IMR-90 (cell line): ENCODE measurements at regions not wholly inside any gene's neighbourhood (a gene's known extent, or its start where the extent isn't known, plus 50 kb on each side); places are given as distances from the start of the nearest gene placed in this dataset.

Source experiments
- ATAC-seq: fragments of 200-7000 bp; cut with Tn5 transposase; 2 replicates; pipeline ENCODE4 v1.9.1; 2020; ENCODE audit warnings: low read depth, mild to moderate bottlenecking, moderate library complexity
- BruUV-seq: library from RNA; stranded (reverse); fragments of 400-500 nt; replicated peaks from 2 replicates; lab custom pipeline; 2021; lab: Mats Ljungman, UMichigan
- CTCF ChIA-PET: fragments of 300-600 bp; formaldehyde crosslinking; extraction: SDS; loops from one replicate; lab custom pipeline; 2021; ENCODE audit warnings: antibody characterized with exemption; lab: Yijun Ruan, JAX
- POLR2A ChIA-PET: fragments of 300-600 bp; sonication (Branson Sonifier 250); formaldehyde crosslinking; loops from one replicate; lab custom pipeline; 2022; ENCODE audit warnings: antibody characterized with exemption; ENCODE audit not compliant: unreplicated experiment; lab: Charles Lee
- DNase-seq: peaks from one replicate; pipeline ENCODE4 v3.0.0; 2013
- H2AFZ ChIP-seq: replicated peaks from 2 replicates; pipeline ENCODE3; 2013; ENCODE audit warnings: low read length, mild to moderate bottlenecking; ENCODE audit not compliant: poor library complexity
- H2AK5ac ChIP-seq: 2 replicates; pipeline ENCODE4 v1.6.1; 2013; ENCODE audit warnings: low read depth, low read length, inconsistent platforms
- H2AK9ac ChIP-seq: replicated peaks from 2 replicates; pipeline ENCODE3; 2013; ENCODE audit warnings: mild to moderate bottlenecking, low read depth, low read length, moderate library complexity; ENCODE audit not compliant: poor library complexity
- H2BK120ac ChIP-seq: 2 replicates; pipeline ENCODE4 v1.6.1; 2013; ENCODE audit warnings: low read depth, low read length, inconsistent platforms
- H2BK15ac ChIP-seq: 3 replicates; pipeline ENCODE4 v1.6.1; 2013; ENCODE audit warnings: low read depth, low read length, inconsistent platforms
- H2BK20ac ChIP-seq: 2 replicates; pipeline ENCODE4 v1.6.1; 2013; ENCODE audit warnings: low read depth, mild to moderate bottlenecking, inconsistent platforms, low read length, moderate library complexity
- H2BK5ac ChIP-seq: 2 replicates; pipeline ENCODE4 v1.6.1; 2013; ENCODE audit warnings: mild to moderate bottlenecking, low read depth, low read length, inconsistent platforms; ENCODE audit not compliant: poor library complexity, severe bottlenecking
- H3K14ac ChIP-seq: replicated peaks from 2 replicates; pipeline ENCODE4 v1.6.1; 2013; ENCODE audit warnings: low read depth, low read length, inconsistent platforms
- H3K18ac ChIP-seq: 2 replicates; pipeline ENCODE4 v1.6.1; 2013; ENCODE audit warnings: low read depth, low read length, control low read depth
- H3K23ac ChIP-seq: 2 replicates; pipeline ENCODE4 v1.6.1; 2013; ENCODE audit warnings: low read depth, low read length, inconsistent platforms
- H3K27ac ChIP-seq: 2 replicates; pipeline ENCODE4 v1.5.1; 2013; ENCODE audit warnings: mild to moderate bottlenecking, control low read depth, low read length; ENCODE audit not compliant: insufficient read depth
- H3K27me3 ChIP-seq: 2 replicates; pipeline ENCODE4 v1.6.1; 2013; ENCODE audit warnings: low read length; ENCODE audit not compliant: control insufficient read depth, insufficient read depth
- H3K36me3 ChIP-seq: 2 replicates; pipeline ENCODE4 v1.6.1; 2013; ENCODE audit warnings: low read length, mixed read lengths; ENCODE audit not compliant: control insufficient read depth, insufficient read depth
- H3K4ac ChIP-seq: 2 replicates; pipeline ENCODE4 v1.6.1; 2013; ENCODE audit warnings: low read depth, low read length, inconsistent platforms
- H3K4me1 ChIP-seq: 2 replicates; pipeline ENCODE4 v1.6.1; 2013; ENCODE audit warnings: low read length, mixed read lengths; ENCODE audit not compliant: control insufficient read depth, insufficient read depth
- H3K4me2 ChIP-seq: 2 replicates; pipeline ENCODE4 v1.6.1; 2013; ENCODE audit warnings: low read depth, mild to moderate bottlenecking, control low read depth, low read length, moderate library complexity
- H3K4me3 ChIP-seq: 2 replicates; pipeline ENCODE4 v1.5.1; 2013; ENCODE audit warnings: low read depth, mild to moderate bottlenecking, control low read depth, low read length, moderate library complexity; ENCODE audit not compliant: insufficient read depth
- H3K56ac ChIP-seq: 2 replicates; pipeline ENCODE4 v1.6.1; 2013; ENCODE audit warnings: low read length, inconsistent platforms; ENCODE audit not compliant: insufficient read depth; ENCODE audit errors: extremely low read depth
- H3K79me1 ChIP-seq, 2 experiments: 2 replicates each; pipeline ENCODE4 v1.6.1; 2013; ENCODE audit warnings: low read length in 2 of 2, inconsistent platforms in 1 of 2, low read depth in 1 of 2
- H3K9ac ChIP-seq: 2 replicates; pipeline ENCODE4 v1.6.1; 2013; ENCODE audit warnings: low read depth, low read length, control low read depth
- H3K9me1 ChIP-seq: 2 replicates; pipeline ENCODE4 v1.6.1; 2013; ENCODE audit warnings: low read length, inconsistent platforms; ENCODE audit not compliant: insufficient read depth
- H3K9me3 ChIP-seq: 2 replicates; pipeline ENCODE4 v1.6.1; 2013; ENCODE audit warnings: low read length; ENCODE audit not compliant: control insufficient read depth, insufficient read depth
- H4K20me1 ChIP-seq: 2 replicates; pipeline ENCODE4 v1.6.1; 2013; ENCODE audit warnings: low read length, inconsistent platforms; ENCODE audit not compliant: insufficient read depth
- H4K5ac ChIP-seq: 2 replicates; pipeline ENCODE4 v1.6.1; 2013; ENCODE audit warnings: mild to moderate bottlenecking, low read depth, low read length, control low read depth
- H4K8ac ChIP-seq, 2 experiments: 2 replicates each; pipeline ENCODE4 v1.6.1; 2013; ENCODE audit warnings: low read depth in 2 of 2, low read length in 2 of 2, control low read depth in 1 of 2, inconsistent platforms in 1 of 2
- H4K91ac ChIP-seq: 2 replicates; pipeline ENCODE4 v1.6.1; 2013; ENCODE audit warnings: low read depth, low read length, inconsistent platforms; ENCODE audit not compliant: insufficient read depth
- BHLHE40 ChIP-seq: fragments of 150-350 bp; IDR thresholded peaks from 2 replicates; pipeline ENCODE4 v1.6.1; 2016; ENCODE audit warnings: mild to moderate bottlenecking, low read depth, low read length
- CEBPB ChIP-seq: IDR thresholded peaks from 2 replicates; pipeline ENCODE4 v1.6.1; 2012; ENCODE audit warnings: low read depth, low read length, improper control_type of control experiment
- CHD1 ChIP-seq: IDR thresholded peaks from 2 replicates; pipeline ENCODE4 v1.6.1; 2012; ENCODE audit warnings: low read depth, low read length, improper control_type of control experiment
- CTCF ChIP-seq: conservative IDR thresholded peaks from 2 replicates; pipeline ENCODE4 v1.5.1; 2012; ENCODE audit warnings: mild to moderate bottlenecking, low read depth, low read length, improper control_type of control experiment
- ELK1 ChIP-seq: fragments of 150-350 bp; IDR thresholded peaks from 2 replicates; pipeline ENCODE4 v1.6.1; 2016; ENCODE audit warnings: low read depth, mild to moderate bottlenecking, low read length, moderate library complexity, borderline replicate concordance
- FOS ChIP-seq: fragments of 150-350 bp; IDR thresholded peaks from 2 replicates; pipeline ENCODE4 v1.6.1; 2016; ENCODE audit warnings: low read depth, low read length
- MAFK ChIP-seq: IDR thresholded peaks from 2 replicates; pipeline ENCODE4 v1.6.1; 2012; ENCODE audit warnings: low read depth, low read length, improper control_type of control experiment
- MAZ ChIP-seq: IDR thresholded peaks from 2 replicates; pipeline ENCODE4 v1.6.1; 2012; ENCODE audit warnings: low read depth, mild to moderate bottlenecking, low read length, improper control_type of control experiment, moderate library complexity, borderline replicate concordance
- MXI1 ChIP-seq: IDR thresholded peaks from 2 replicates; pipeline ENCODE4 v1.6.1; 2012; ENCODE audit warnings: low read depth, mild to moderate bottlenecking, low read length, moderate library complexity, borderline replicate concordance
- NFE2L2 ChIP-seq: fragments of 150-350 bp; IDR thresholded peaks from 2 replicates; pipeline ENCODE4 v1.6.1; 2016; ENCODE audit warnings: low read depth, mild to moderate bottlenecking, low read length
- POLR2A ChIP-seq: IDR thresholded peaks from 2 replicates; pipeline ENCODE4 v1.6.1; 2012; ENCODE audit warnings: mild to moderate bottlenecking, low read depth, low read length
- RAD21 ChIP-seq: IDR thresholded peaks from 2 replicates; pipeline ENCODE4 v1.6.1; 2012; ENCODE audit warnings: low read length, improper control_type of control experiment
- RCOR1 ChIP-seq: IDR thresholded peaks from 2 replicates; pipeline ENCODE4 v1.6.1; 2012; ENCODE audit warnings: mild to moderate bottlenecking, low read length, improper control_type of control experiment; ENCODE audit not compliant: insufficient replicate concordance
- RFX5 ChIP-seq: IDR thresholded peaks from 2 replicates; pipeline ENCODE4 v1.8.0; 2012; ENCODE audit warnings: low read depth, mild to moderate bottlenecking, low read length, moderate library complexity
- SMC3 ChIP-seq: fragments of 150-350 bp; IDR thresholded peaks from 2 replicates; pipeline ENCODE4 v1.6.1; 2016; ENCODE audit warnings: low read depth, mild to moderate bottlenecking, antibody characterized with exemption, low read length, moderate library complexity
- USF2 ChIP-seq: fragments of 150-350 bp; IDR thresholded peaks from 2 replicates; pipeline ENCODE4 v1.6.1; 2017; ENCODE audit warnings: mild to moderate bottlenecking, antibody characterized with exemption, low read length, low read depth
- WGBS, 2 experiments: methylation state at CpG; one replicate each; pipeline versions ENCODE4 v1.1.5 to v1.1.7; 2013; ENCODE audit warnings: missing lambda C conversion rate in 2 of 2; ENCODE audit not compliant: insufficient read length in 1 of 2; ENCODE audit errors: extremely low coverage in 2 of 2; 5-methylcytosine and 5-hydroxymethylcytosine counted together
- dilution Hi-C: fragments of 300-500 bp; cut with HindIII; formaldehyde crosslinking; loops from one replicate; pipeline ENCODE4 v1.14.3; 2018; ENCODE audit warnings: low sequenced_read_pairs; ENCODE audit not compliant: unreplicated experiment
- in situ Hi-C: fragments of 300-500 bp; cut with MboI; formaldehyde crosslinking; loops from 3 replicates; pipeline ENCODE4 v1.14.3; 2019; ENCODE audit warnings: low sequenced_read_pairs, inconsistent platforms, mixed read lengths
- intact Hi-C: fragments of 100-400 bp; cut with micrococcal nuclease; formaldehyde crosslinking; loops from 2 replicates; pipeline ENCODE4 v1.10.0; 2022

GRCh38 chr6:146896960-146897701 is 298.4 kb downstream of the ADGB start:
- no peak overlapping the region for H2AFZ ChIP-seq
- H3K4me2 ChIP-seq, result no peak overlapping the region
- no peak overlapping the region for H2AK5ac ChIP-seq
- POLR2A ChIA-PET, result no interaction called here
- H3K27me3 ChIP-seq, result no peaks in the 10 kb centered on the region
- TF ChIP-seq POLR2A, result no peak
- no peak for TF ChIP-seq RCOR1
- TF ChIP-seq SMC3, result no peak
- TF ChIP-seq MAFK, result no peak
- TF ChIP-seq BHLHE40, result no peak
- no peak for TF ChIP-seq RAD21
- TF ChIP-seq CEBPB, result no peak
- TF ChIP-seq CTCF, result no peak
- TF ChIP-seq NFE2L2, result no peak
- no peak for TF ChIP-seq USF2
- TF ChIP-seq MXI1, result no peak
- no peak for TF ChIP-seq MAZ
- no peak for TF ChIP-seq ELK1
- TF ChIP-seq FOS, result no peak
- TF ChIP-seq RFX5, result no peak
- no peak for TF ChIP-seq CHD1
- H4K20me1 ChIP-seq, result no peaks in the 10 kb centered on the region
- H3K14ac ChIP-seq, result no peak overlapping the region
- H3K9ac ChIP-seq, result no peak overlapping the region
- H2BK5ac ChIP-seq, result no peak overlapping the region
- H2BK120ac ChIP-seq, result peak overlapping the region; percentile 36; the same call in 1 of the 2 replicates
- no peak overlapping the region for H3K4me3 ChIP-seq
- dilution Hi-C loops, result no loop called here
- no peak overlapping the region for H3K4ac ChIP-seq
- WGBS, 2 experiments, result 100% methylated on average over 1 of the region's 4 CpGs; no CpG with 5 or more reads in 1 of the 2 experiments
- H3K79me1 ChIP-seq, result no peaks in the 10 kb centered on the region
- 0 out of 2 replicates have a peak, but pooled peaks cover 3% of the 10 kb centered on the region for H3K9me1 ChIP-seq
- peaks cover 2% of the 10 kb centered on the region for H3K4me1 ChIP-seq
- no peak for DNase-seq
- H3K27ac ChIP-seq, result no peak overlapping the region
- H4K5ac ChIP-seq, result no peak overlapping the region
- H3K36me3 ChIP-seq, result no peaks in the 10 kb centered on the region
- intact Hi-C loops, result no loop called here
- H2BK15ac ChIP-seq, result peak overlapping the region; percentile 27; the same call in 1 of the 3 replicates
- H2BK20ac ChIP-seq, result peak overlapping the region; percentile 26; the same call in 1 of the 2 replicates
- H3K23ac ChIP-seq, result no peak overlapping the region
- CTCF ChIA-PET, result no interaction called here
- no peak overlapping the region for H3K56ac ChIP-seq
- no peaks in the 10 kb centered on the region for H3K9me3 ChIP-seq
- H4K91ac ChIP-seq, result no peak overlapping the region
- H4K8ac ChIP-seq, result no peak overlapping the region
- no TSS peak for BruUV-seq
- H3K18ac ChIP-seq, result no peak overlapping the region
- H2AK9ac ChIP-seq, result no peak overlapping the region
- no peak for ATAC-seq
- in situ Hi-C loops, result no loop called here
